GM23338 (cell line): ENCODE measurements at regions not wholly inside any gene's neighbourhood (a gene's known extent, or its start where the extent isn't known, plus 50 kb on each side); places are given as distances from the start of the nearest gene placed in this dataset.
"Not testable (repeated sequence)": the region's sequence is repeated elsewhere in the genome, so short reads cannot be mapped to it uniquely, and the experiment has no call there.

Experiments used
- ATAC-seq: fragments of 200-7000 bp; cut with Tn5 transposase; 3 replicates; pipeline ENCODE4 v1.9.1; 2020
- DNase-seq: peaks from one replicate; pipeline ENCODE4 v3.0.0-alpha.2; 2015; ENCODE audit warnings: low spot score
- H2AFZ ChIP-seq: fragments of 200-600 bp; sonication (generic); 2 replicates; pipeline ENCODE4 v1.8.0; 2016; ENCODE audit warnings: antibody characterized with exemption, mild to moderate bottlenecking, moderate library complexity
- H3F3A ChIP-seq: fragments of 200-600 bp; sonication (generic); replicated peaks from 2 replicates; pipeline ENCODE4 v1.8.0; 2017; ENCODE audit warnings: antibody characterized with exemption, mixed run types, low read depth
- H3K27ac ChIP-seq: fragments of 200-600 bp; sonication (generic); 2 replicates; pipeline ENCODE4 v1.6.1; 2016; ENCODE audit warnings: low read depth
- H3K27me3 ChIP-seq: fragments of 200-600 bp; sonication (generic); 2 replicates; pipeline ENCODE4 v1.8.0; 2016; ENCODE audit warnings: mild to moderate bottlenecking, mixed run types, moderate library complexity; ENCODE audit not compliant: insufficient read depth
- H3K36me3 ChIP-seq: fragments of 200-600 bp; sonication (generic); 2 replicates; pipeline ENCODE4 v1.8.0; 2016; ENCODE audit warnings: mild to moderate bottlenecking; ENCODE audit not compliant: insufficient read depth
- H3K4me1 ChIP-seq: fragments of 200-600 bp; sonication (generic); 2 replicates; pipeline ENCODE4 v1.8.0; 2016; ENCODE audit warnings: mild to moderate bottlenecking, moderate library complexity; ENCODE audit not compliant: insufficient read depth
- H3K4me2 ChIP-seq: fragments of 200-600 bp; sonication (generic); 2 replicates; pipeline ENCODE4 v1.7.1; 2017; ENCODE audit warnings: mixed run types
- H3K4me3 ChIP-seq: fragments of 200-600 bp; sonication (generic); 2 replicates; pipeline ENCODE4 v1.6.1; 2016; ENCODE audit warnings: mixed run types
- H3K79me2 ChIP-seq: fragments of 200-600 bp; sonication (generic); replicated peaks from 2 replicates; pipeline ENCODE4 v1.8.0; 2017; ENCODE audit warnings: mild to moderate bottlenecking; ENCODE audit not compliant: insufficient read depth
- H3K9me2 ChIP-seq: fragments of 200-600 bp; sonication (generic); 2 replicates; pipeline ENCODE4 v1.8.0; 2017; ENCODE audit not compliant: insufficient read depth
- H4K20me1 ChIP-seq: fragments of 200-600 bp; sonication (generic); replicated peaks from 2 replicates; pipeline ENCODE4 v1.8.0; 2017; ENCODE audit warnings: mild to moderate bottlenecking; ENCODE audit not compliant: insufficient read depth
- H3K27ac Mint-ChIP-seq: 2 replicates; pipeline ENCODE4 v1.8.0; 2020; ENCODE audit warnings: inconsistent platforms, mild to moderate bottlenecking, moderate library complexity, mixed read lengths
- H3K27me3 Mint-ChIP-seq: 3 replicates; pipeline ENCODE4 v1.8.0; 2022; ENCODE audit warnings: low read depth, mild to moderate bottlenecking, moderate library complexity, mixed read lengths, inconsistent platforms; ENCODE audit not compliant: insufficient read depth, poor library complexity
- H3K36me3 Mint-ChIP-seq: 3 replicates; pipeline ENCODE4 v1.8.0; 2021; ENCODE audit warnings: low read depth, mild to moderate bottlenecking, inconsistent platforms, moderate library complexity, mixed read lengths
- H3K4me1 Mint-ChIP-seq: 3 replicates; pipeline ENCODE4 v1.8.0; 2020; ENCODE audit warnings: mild to moderate bottlenecking, inconsistent platforms, mixed read lengths
- H3K4me3 Mint-ChIP-seq: 3 replicates; pipeline ENCODE4 v1.8.0; 2021; ENCODE audit warnings: moderate library complexity, mild to moderate bottlenecking, inconsistent platforms, mixed read lengths
- H3K9me3 Mint-ChIP-seq: 3 replicates; pipeline ENCODE4 v1.8.0; 2020; ENCODE audit warnings: moderate library complexity, mild to moderate bottlenecking, inconsistent platforms, mixed read lengths
- CREB1 ChIP-seq: fragments of 250-450 bp; sonication (Bioruptor Pico); IDR thresholded peaks from 2 replicates; pipeline ENCODE4 v1.5.0; 2020; ENCODE audit warnings: low read depth, mild to moderate bottlenecking, moderate library complexity
- EZH2 ChIP-seq: fragments of 200-600 bp; sonication (generic); IDR thresholded peaks from one replicate; pipeline ENCODE4 v1.8.0; 2017; ENCODE audit warnings: antibody characterized with exemption, mild to moderate bottlenecking, low read depth; ENCODE audit not compliant: unreplicated experiment
- EZH2phosphoT487 ChIP-seq: fragments of 200-600 bp; sonication (generic); IDR thresholded peaks from one replicate; pipeline ENCODE4 v1.8.1; 2018; ENCODE audit warnings: antibody characterized with exemption; ENCODE audit not compliant: unreplicated experiment
- JUNB ChIP-seq: IDR thresholded peaks from one replicate; pipeline ENCODE4 v1.6.1; 2016; ENCODE audit warnings: antibody characterized with exemption; ENCODE audit not compliant: unreplicated experiment
- STAT1 ChIP-seq: IDR thresholded peaks from one replicate; pipeline ENCODE4 v1.6.1; 2016; ENCODE audit warnings: antibody characterized with exemption; ENCODE audit not compliant: unreplicated experiment
- ZNF114 ChIP-seq: fragments of 250-450 bp; sonication (Bioruptor Pico); IDR thresholded peaks from 2 replicates; pipeline ENCODE4 v1.5.0; 2020; ENCODE audit warnings: mild to moderate bottlenecking, moderate library complexity
- TF ChIP-seq, protein P1 (sequence below): IDR thresholded peaks from one replicate; pipeline ENCODE4 v1.6.1; 2018; ENCODE audit warnings: antibody characterized with exemption; ENCODE audit not compliant: unreplicated experiment
- TF ChIP-seq, protein P2 (sequence below): fragments of 250-450 bp; sonication (Bioruptor Pico); IDR thresholded peaks from 2 replicates; pipeline ENCODE4 v1.5.0; 2020; ENCODE audit warnings: mild to moderate bottlenecking, moderate library complexity

DNA sequence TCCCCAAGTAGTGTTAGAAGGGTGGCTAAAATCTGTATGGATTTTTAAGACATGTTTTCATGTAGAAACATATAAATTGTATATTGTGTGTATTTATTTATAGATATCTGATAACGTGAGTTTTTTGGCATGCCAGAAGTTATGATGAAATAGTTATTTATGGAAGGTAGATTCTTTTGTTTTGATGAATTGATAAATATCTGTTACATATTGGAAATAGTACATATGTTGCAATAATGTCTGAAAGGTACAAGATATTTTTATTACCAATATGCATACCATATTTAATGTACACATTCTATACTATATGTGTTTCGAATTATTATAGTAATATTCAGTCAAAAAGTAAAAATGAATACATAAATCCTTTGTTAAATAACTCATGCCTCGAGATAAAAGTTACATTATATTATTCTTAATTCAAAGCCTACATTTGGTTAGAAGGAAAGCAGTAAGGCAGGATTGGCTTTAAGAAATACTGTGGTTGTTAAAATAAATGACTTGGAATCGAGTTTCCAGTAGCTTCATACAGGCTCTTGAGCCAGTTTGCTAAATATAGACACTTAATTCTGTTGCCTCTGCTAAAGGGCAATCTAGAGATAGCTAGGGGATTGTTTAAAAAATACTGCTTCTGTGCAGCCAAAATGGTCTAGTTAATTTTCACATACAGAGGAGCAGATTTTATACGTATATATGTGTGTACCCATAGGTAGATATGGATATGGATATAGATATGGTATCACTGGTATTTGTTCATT is 1175.1 kb upstream of the B3GALT2 start (continued):
- TF ChIP-seq, protein P1, sequence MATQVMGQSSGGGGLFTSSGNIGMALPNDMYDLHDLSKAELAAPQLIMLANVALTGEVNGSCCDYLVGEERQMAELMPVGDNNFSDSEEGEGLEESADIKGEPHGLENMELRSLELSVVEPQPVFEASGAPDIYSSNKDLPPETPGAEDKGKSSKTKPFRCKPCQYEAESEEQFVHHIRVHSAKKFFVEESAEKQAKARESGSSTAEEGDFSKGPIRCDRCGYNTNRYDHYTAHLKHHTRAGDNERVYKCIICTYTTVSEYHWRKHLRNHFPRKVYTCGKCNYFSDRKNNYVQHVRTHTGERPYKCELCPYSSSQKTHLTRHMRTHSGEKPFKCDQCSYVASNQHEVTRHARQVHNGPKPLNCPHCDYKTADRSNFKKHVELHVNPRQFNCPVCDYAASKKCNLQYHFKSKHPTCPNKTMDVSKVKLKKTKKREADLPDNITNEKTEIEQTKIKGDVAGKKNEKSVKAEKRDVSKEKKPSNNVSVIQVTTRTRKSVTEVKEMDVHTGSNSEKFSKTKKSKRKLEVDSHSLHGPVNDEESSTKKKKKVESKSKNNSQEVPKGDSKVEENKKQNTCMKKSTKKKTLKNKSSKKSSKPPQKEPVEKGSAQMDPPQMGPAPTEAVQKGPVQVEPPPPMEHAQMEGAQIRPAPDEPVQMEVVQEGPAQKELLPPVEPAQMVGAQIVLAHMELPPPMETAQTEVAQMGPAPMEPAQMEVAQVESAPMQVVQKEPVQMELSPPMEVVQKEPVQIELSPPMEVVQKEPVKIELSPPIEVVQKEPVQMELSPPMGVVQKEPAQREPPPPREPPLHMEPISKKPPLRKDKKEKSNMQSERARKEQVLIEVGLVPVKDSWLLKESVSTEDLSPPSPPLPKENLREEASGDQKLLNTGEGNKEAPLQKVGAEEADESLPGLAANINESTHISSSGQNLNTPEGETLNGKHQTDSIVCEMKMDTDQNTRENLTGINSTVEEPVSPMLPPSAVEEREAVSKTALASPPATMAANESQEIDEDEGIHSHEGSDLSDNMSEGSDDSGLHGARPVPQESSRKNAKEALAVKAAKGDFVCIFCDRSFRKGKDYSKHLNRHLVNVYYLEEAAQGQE, result no peak
- TF ChIP-seq STAT1, result no peak
- no peak for TF ChIP-seq EZH2phosphoT487
- TF ChIP-seq ZNF114, result no peak
- no peak for TF ChIP-seq JUNB
- TF ChIP-seq CREB1 (CRISPR knock-in tag), result no peak

DNA sequence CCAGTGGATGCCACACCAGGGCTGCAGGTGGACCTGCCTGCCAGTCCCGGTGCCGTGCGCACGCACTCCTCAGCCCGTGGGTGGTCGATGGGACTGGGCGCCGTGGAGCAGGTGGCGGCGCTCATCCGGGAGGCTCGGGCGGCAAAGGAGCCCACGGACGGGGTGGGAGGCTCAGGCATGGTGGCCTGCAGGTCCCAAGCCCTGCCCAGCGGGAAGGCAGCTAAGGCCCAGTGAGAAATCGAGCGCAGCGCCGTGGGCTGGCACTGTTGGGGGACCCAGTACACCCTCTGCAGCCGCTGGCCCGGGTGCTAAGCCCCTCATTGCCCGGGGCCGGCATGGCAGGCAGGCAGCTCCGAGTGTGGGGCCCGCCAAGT is 1171.8 kb upstream of the B3GALT2 start:
- Histone ChIP-seq H3K36me3 (no peaks in the 10 kb centered on the region), H3F3A (no peaks in the 10 kb centered on the region), H3K27ac (no peak overlapping the region), H3K4me1 (no peaks in the 10 kb centered on the region), H3K4me2 (no peak overlapping the region), H3K79me2 (no peaks in the 10 kb centered on the region), H4K20me1 (no peaks in the 10 kb centered on the region), H3K9me2 (no peaks in the 10 kb centered on the region), H3K27me3 (no peaks in the 10 kb centered on the region), H2AFZ (no peak overlapping the region), H3K4me3 (no peak overlapping the region)
- Mint-ChIP-seq H3K36me3 (no peaks in the 10 kb centered on the region), H3K27ac (no peak overlapping the region), H3K4me1 (no peaks in the 10 kb centered on the region), H3K27me3 (no peaks in the 10 kb centered on the region), H3K4me3 (no peak overlapping the region), H3K9me3 (no peaks in the 10 kb centered on the region)
- ATAC-seq (no peak), DNase-seq (no peak)
- no peak for TF ChIP-seq EZH2
- TF ChIP-seq, protein P2, sequence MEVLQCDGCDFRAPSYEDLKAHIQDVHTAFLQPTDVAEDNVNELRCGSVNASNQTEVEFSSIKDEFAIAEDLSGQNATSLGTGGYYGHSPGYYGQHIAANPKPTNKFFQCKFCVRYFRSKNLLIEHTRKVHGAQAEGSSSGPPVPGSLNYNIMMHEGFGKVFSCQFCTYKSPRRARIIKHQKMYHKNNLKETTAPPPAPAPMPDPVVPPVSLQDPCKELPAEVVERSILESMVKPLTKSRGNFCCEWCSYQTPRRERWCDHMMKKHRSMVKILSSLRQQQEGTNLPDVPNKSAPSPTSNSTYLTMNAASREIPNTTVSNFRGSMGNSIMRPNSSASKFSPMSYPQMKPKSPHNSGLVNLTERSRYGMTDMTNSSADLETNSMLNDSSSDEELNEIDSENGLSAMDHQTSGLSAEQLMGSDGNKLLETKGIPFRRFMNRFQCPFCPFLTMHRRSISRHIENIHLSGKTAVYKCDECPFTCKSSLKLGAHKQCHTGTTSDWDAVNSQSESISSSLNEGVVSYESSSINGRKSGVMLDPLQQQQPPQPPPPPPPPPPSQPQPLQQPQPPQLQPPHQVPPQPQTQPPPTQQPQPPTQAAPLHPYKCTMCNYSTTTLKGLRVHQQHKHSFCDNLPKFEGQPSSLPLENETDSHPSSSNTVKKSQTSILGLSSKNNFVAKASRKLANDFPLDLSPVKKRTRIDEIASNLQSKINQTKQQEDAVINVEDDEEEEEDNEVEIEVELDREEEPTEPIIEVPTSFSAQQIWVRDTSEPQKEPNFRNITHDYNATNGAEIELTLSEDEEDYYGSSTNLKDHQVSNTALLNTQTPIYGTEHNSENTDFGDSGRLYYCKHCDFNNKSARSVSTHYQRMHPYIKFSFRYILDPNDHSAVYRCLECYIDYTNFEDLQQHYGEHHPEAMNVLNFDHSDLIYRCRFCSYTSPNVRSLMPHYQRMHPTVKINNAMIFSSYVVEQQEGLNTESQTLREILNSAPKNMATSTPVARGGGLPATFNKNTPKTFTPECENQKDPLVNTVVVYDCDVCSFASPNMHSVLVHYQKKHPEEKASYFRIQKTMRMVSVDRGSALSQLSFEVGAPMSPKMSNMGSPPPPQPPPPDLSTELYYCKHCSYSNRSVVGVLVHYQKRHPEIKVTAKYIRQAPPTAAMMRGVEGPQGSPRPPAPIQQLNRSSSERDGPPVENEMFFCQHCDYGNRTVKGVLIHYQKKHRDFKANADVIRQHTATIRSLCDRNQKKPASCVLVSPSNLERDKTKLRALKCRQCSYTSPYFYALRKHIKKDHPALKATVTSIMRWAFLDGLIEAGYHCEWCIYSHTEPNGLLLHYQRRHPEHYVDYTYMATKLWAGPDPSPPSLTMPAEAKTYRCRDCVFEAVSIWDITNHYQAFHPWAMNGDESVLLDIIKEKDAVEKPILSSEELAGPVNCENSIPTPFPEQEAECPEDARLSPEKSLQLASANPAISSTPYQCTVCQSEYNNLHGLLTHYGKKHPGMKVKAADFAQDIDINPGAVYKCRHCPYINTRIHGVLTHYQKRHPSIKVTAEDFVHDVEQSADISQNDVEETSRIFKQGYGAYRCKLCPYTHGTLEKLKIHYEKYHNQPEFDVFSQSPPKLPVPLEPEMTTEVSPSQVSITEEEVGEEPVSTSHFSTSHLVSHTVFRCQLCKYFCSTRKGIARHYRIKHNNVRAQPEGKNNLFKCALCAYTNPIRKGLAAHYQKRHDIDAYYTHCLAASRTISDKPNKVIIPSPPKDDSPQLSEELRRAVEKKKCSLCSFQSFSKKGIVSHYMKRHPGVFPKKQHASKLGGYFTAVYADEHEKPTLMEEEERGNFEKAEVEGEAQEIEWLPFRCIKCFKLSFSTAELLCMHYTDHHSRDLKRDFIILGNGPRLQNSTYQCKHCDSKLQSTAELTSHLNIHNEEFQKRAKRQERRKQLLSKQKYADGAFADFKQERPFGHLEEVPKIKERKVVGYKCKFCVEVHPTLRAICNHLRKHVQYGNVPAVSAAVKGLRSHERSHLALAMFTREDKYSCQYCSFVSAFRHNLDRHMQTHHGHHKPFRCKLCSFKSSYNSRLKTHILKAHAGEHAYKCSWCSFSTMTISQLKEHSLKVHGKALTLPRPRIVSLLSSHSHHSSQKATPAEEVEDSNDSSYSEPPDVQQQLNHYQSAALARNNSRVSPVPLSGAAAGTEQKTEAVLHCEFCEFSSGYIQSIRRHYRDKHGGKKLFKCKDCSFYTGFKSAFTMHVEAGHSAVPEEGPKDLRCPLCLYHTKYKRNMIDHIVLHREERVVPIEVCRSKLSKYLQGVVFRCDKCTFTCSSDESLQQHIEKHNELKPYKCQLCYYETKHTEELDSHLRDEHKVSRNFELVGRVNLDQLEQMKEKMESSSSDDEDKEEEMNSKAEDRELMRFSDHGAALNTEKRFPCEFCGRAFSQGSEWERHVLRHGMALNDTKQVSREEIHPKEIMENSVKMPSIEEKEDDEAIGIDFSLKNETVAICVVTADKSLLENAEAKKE (CRISPR knock-in tag), result no peak

DNA sequence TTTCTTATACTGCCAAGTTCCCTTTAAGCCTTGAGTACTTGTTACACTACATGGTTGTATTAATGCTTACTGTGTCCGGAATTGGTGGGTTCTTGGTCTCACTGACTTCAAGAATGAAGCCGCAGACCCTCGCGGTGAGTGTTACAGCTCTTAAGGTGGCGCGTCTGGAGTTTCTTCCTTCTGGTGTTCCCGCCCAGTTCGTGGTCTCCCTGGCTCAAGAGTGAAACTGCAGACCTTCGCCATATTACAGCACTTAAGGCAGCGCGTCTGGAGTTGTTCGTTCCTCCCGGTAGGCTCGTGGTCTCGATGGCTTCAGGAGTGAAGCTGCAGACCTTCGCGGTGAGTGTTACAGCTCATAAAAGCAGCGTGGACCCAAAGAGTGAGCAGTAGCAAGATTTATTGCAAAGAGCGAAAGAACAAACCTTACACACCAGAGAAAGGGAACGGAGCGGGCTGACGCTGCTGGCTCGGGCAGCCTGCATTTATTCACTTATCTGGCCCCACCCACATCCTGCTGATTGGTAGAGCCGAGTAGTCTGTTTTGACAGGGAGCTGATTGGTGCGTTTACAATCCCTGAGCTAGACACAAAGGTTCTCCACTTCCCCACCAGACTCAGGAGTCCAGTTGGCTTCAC is 1171.3 kb upstream of the B3GALT2 start:
- H3K27ac ChIP-seq, H3K4me1 ChIP-seq, H3K36me3 Mint-ChIP-seq, H3K4me3 ChIP-seq, H3K9me2 ChIP-seq, H3K27me3 ChIP-seq, H3K27ac Mint-ChIP-seq, H3K4me1 Mint-ChIP-seq, H3K79me2 ChIP-seq, H3K36me3 ChIP-seq, H3K4me2 ChIP-seq, H3K27me3 Mint-ChIP-seq, ATAC-seq, H3K4me3 Mint-ChIP-seq, H4K20me1 ChIP-seq, H3K9me3 Mint-ChIP-seq, H3F3A ChIP-seq, DNase-seq: not testable (repeated sequence)
- H2AFZ ChIP-seq, result 0 out of 2 replicates have a peak overlapping the region, but pooled peaks have one; percentile 80
